HG02763 (cell line): ENCODE measurements at regions not wholly inside any gene's neighbourhood (a gene's known extent, or its start where the extent isn't known, plus 50 kb on each side); places are given as distances from the start of the nearest gene placed in this dataset.
A peak's percentile ranks its signal among the peaks of the same experiment; 100 is the strongest.

Experiments used
- ATAC-seq: cut with Tn5 transposase; IDR thresholded peaks from one replicate; pipeline ENCODE4 v1.9.1; 2021; ENCODE audit warnings: mild to moderate bottlenecking, moderate library complexity; ENCODE audit not compliant: unreplicated experiment

- ATAC-seq, result no peak
Observed at GRCh38 chr6:129778793-129779192, 68.8 kb upstream of the ARHGAP18 start.

DNA sequence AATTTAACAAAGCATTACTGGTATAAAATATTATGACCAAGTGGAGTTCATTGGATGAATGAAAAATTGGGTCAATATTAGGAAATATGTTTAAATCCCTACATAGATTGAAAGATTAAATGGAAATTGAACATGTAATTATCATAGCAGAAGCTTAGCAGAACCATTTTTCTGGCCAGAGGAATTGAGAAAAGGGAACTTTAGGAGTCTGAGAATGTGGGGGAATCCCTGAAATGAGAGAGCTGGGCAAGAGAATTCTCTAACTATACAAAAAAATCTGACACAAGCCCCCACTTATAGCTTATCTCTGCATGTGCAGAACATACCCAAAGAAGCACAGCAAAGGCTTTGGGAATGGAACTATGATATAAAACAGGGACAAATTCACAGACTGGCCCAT is 67.4 kb upstream of the ARHGAP18 start:
- no peak for ATAC-seq

- no peak for ATAC-seq
Observed at GRCh38 chr6:129776542-129777330, 66.8 kb upstream of the ARHGAP18 start.

DNA sequence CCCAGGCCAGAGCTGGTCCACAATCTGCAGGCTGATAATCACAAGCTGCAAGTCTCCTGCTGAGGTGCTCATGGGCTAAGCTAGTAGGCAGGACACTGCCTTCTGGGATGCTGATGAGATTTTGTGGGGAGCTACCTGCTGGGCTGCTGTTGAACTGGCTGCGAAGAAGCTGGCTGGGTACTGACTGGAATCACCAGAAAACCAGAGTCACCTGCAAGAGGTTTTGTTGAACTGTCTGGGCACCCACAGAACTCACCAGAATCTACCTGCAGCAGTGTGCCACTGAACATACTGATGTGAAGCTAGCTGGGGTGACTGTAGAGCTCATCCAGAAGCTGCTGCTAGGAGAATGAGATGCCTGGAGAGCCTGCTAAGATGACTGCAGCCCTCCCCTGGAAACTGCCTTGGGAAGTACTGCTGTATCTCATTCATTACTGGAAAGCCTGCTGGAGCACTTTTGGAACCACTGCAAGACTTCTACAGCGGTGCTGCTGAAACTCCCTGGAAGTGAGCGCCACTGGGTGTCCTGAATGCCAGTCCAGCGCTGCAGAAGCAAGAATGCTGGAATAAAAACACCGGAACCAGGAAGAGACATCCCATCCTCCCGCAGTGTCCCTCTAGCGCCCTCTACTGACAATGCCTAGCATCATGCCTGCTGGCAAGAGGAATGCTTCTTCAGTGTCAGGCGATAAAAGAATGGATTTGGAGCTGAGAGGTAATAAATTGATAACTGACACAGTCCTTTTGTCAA is 64.9 kb upstream of the ARHGAP18 start:
- ATAC-seq, result no peak

DNA sequence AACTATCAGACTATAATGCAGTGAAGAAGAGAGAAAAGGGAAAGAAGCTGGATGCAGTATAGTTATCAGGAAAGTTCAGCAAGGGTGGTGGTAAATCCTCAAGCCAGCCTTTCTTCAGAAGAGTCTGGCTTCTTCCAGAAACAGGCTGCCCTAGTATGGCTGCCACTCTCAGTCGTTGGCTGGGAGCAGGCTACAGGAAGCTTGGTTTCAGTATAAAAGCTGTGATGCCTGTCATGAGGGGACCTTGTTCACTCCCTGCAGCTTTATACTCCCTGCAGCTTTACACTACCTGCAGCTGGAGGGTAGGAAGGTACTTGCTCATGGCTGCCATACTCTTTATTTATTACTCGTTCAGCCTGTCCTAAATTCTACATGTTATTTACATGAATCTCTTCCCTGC is 63.3 kb upstream of the ARHGAP18 start:
- ATAC-seq, result no peak

DNA sequence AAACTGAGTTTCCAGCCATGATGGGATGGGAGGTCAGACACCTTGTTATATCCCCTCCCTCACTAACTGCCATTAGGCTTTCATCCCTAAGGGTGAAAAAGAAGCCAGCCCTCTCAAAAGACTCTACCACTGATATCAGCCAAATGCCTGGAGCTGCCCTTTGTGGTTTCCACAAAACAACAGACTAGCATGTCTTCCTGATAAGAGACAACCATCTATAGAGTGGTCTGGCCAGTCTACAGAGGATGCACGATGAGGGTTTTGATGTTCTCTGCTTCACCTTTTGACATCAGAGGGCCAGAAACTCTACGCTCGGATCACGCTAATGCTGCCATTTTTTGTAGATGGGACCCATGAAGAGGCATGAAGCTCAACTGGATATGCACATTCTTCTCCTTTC is 61.7 kb upstream of the ARHGAP18 start:
- no peak for ATAC-seq

- ATAC-seq, result no peak
Observed at GRCh38 chr6:129767776-129768485, 58.0 kb upstream of the ARHGAP18 start.

DNA sequence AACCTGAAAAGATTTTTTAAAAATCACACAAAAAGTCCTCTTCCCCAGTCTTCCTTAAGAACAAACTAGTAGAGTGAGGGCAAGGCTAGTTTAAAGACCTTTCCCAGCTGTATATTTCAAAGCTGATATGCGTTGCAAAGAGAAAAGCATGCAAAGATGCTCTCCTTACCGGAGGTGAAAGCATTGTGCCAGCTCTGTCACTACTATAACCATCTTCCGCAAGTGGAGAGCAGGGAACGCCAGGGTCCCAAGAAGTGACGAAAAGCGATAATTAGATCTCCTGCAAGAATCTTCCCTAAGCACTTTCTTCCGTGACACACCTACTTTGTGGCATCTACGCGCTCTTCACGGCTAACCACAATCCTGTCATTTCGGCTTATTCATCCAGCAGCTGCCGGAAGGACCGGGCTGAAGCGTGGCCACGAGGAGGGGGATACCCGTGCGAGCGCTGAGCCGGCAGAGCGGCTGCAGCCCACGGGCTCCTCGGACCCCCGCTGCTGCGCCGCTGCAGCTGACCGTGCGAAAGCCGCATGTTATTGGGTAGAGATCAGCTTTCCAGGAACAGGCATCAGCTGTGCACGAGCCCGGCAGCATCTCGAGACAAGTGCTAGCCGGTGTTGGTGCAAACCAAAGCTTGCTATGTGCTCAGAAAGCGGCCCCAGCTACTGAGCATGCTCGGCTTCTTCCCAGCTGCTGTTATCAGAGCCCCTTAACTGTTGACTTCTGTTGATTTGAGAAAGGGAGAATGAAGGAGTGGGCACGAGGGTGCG is 57.2 kb upstream of the ARHGAP18 start:
- ATAC-seq, result peak; percentile 83

GRCh38 chr6:129764761-129765407 is 54.9 kb upstream of the ARHGAP18 start:
- ATAC-seq, result no peak

DNA sequence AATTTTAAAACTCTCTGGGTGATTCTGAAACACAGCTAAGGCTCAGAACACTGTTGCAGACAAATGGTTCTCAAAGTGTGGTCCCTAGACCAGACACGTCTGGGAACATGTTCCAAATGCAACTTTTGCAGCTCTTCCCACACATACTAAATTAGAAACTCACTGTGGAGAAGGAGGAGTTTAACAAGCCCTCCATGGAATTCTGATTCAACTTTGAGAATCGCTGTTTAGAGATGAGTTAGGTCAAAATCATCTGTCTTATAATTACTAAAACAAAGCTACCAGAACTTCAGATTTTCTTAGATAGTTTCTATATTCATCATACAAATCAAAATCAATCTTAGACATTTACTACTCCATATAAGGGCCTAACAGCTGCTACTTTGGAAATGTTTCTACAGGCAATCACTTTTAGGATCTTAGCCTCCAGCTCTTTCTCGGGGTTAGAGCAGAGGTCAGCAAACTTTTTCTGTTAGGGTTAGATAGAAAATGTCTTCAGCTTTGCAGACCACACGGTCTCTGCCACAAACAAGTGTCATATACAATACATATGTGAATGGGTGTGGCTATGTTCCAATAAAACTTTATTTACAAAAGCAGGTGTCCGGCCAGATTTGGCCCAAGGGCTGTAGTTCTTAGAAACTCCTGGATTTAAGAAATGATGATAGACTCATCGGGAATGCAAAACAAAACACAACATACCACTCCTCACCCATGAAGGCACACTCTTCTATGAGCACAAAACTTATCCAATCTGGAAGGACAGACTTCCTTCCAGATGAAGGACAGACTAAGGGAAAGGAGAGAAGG is 50.0 kb upstream of the ARHGAP18 start:
- no peak for ATAC-seq
